IMR-90 (cell line): ENCODE measurements at regions not wholly inside any gene's neighbourhood (a gene's known extent, or its start where the extent isn't known, plus 50 kb on each side); places are given as distances from the start of the nearest gene placed in this dataset.

Experiments used
- BHLHE40 ChIP-seq: fragments of 150-350 bp; IDR thresholded peaks from 2 replicates; pipeline ENCODE4 v1.6.1; 2016; ENCODE audit warnings: mild to moderate bottlenecking, low read depth, low read length
- CEBPB ChIP-seq: IDR thresholded peaks from 2 replicates; pipeline ENCODE4 v1.6.1; 2012; ENCODE audit warnings: low read depth, low read length, improper control_type of control experiment
- CTCF ChIP-seq: conservative IDR thresholded peaks from 2 replicates; pipeline ENCODE4 v1.5.1; 2012; ENCODE audit warnings: mild to moderate bottlenecking, low read depth, low read length, improper control_type of control experiment
- ELK1 ChIP-seq: fragments of 150-350 bp; IDR thresholded peaks from 2 replicates; pipeline ENCODE4 v1.6.1; 2016; ENCODE audit warnings: low read depth, mild to moderate bottlenecking, low read length, moderate library complexity, borderline replicate concordance
- FOS ChIP-seq: fragments of 150-350 bp; IDR thresholded peaks from 2 replicates; pipeline ENCODE4 v1.6.1; 2016; ENCODE audit warnings: low read depth, low read length
- MAFK ChIP-seq: IDR thresholded peaks from 2 replicates; pipeline ENCODE4 v1.6.1; 2012; ENCODE audit warnings: low read depth, low read length, improper control_type of control experiment
- MAZ ChIP-seq: IDR thresholded peaks from 2 replicates; pipeline ENCODE4 v1.6.1; 2012; ENCODE audit warnings: low read depth, mild to moderate bottlenecking, low read length, improper control_type of control experiment, moderate library complexity, borderline replicate concordance
- MXI1 ChIP-seq: IDR thresholded peaks from 2 replicates; pipeline ENCODE4 v1.6.1; 2012; ENCODE audit warnings: low read depth, mild to moderate bottlenecking, low read length, moderate library complexity, borderline replicate concordance
- NFE2L2 ChIP-seq: fragments of 150-350 bp; IDR thresholded peaks from 2 replicates; pipeline ENCODE4 v1.6.1; 2016; ENCODE audit warnings: low read depth, mild to moderate bottlenecking, low read length
- POLR2A ChIP-seq: IDR thresholded peaks from 2 replicates; pipeline ENCODE4 v1.6.1; 2012; ENCODE audit warnings: mild to moderate bottlenecking, low read depth, low read length
- RAD21 ChIP-seq: IDR thresholded peaks from 2 replicates; pipeline ENCODE4 v1.6.1; 2012; ENCODE audit warnings: low read length, improper control_type of control experiment
- RFX5 ChIP-seq: IDR thresholded peaks from 2 replicates; pipeline ENCODE4 v1.8.0; 2012; ENCODE audit warnings: low read depth, mild to moderate bottlenecking, low read length, moderate library complexity
- SMC3 ChIP-seq: fragments of 150-350 bp; IDR thresholded peaks from 2 replicates; pipeline ENCODE4 v1.6.1; 2016; ENCODE audit warnings: low read depth, mild to moderate bottlenecking, antibody characterized with exemption, low read length, moderate library complexity
- USF2 ChIP-seq: fragments of 150-350 bp; IDR thresholded peaks from 2 replicates; pipeline ENCODE4 v1.6.1; 2017; ENCODE audit warnings: mild to moderate bottlenecking, antibody characterized with exemption, low read length, low read depth

GRCh38 chr11:69891421-69892236, 72.4 kb upstream of the FGF3 start:
- no peak for TF ChIP-seq MXI1
- no peak for TF ChIP-seq CTCF
- TF ChIP-seq POLR2A: no peak
- TF ChIP-seq RAD21: no peak
- no peak for TF ChIP-seq ELK1
- TF ChIP-seq MAZ: no peak
- no peak for TF ChIP-seq SMC3
- no peak for TF ChIP-seq RFX5
- TF ChIP-seq CEBPB: no peak
- no peak for TF ChIP-seq USF2
- no peak for TF ChIP-seq FOS
- no peak for TF ChIP-seq BHLHE40
- peak; percentile 74 for TF ChIP-seq NFE2L2
- 0 out of 2 replicates have a peak, but pooled peaks have one; percentile 20 for TF ChIP-seq MAFK
